Ishikawa (cell line): ENCODE measurements at regions not wholly inside any gene's neighbourhood (a gene's known extent, or its start where the extent isn't known, plus 50 kb on each side); places are given as distances from the start of the nearest gene placed in this dataset.

Experiments
- CEBPB ChIP-seq: IDR thresholded peaks from 2 replicates; pipeline ENCODE4 v1.6.1; 2012
- CREB1 ChIP-seq: IDR thresholded peaks from 2 replicates; pipeline ENCODE4 v1.6.1; 2012; ENCODE audit warnings: low read depth
- EGR1 ChIP-seq: IDR thresholded peaks from 2 replicates; pipeline ENCODE4 v1.6.1; 2012
- EP300 ChIP-seq: IDR thresholded peaks from 2 replicates; pipeline ENCODE4 v1.6.1; 2012; ENCODE audit warnings: borderline replicate concordance
- FOXM1 ChIP-seq: IDR thresholded peaks from 2 replicates; pipeline ENCODE4 v1.6.1; 2012; ENCODE audit warnings: low read depth, borderline replicate concordance
- MAX ChIP-seq: IDR thresholded peaks from 2 replicates; pipeline ENCODE4 v1.6.1; 2012
- NFIC ChIP-seq: IDR thresholded peaks from 2 replicates; pipeline ENCODE4 v1.6.1; 2012
- RAD21 ChIP-seq: IDR thresholded peaks from 2 replicates; pipeline ENCODE4 v1.6.1; 2012; ENCODE audit warnings: low read depth
- REST ChIP-seq: IDR thresholded peaks from 2 replicates; pipeline ENCODE4 v1.6.1; 2012; ENCODE audit warnings: low read depth, mild to moderate bottlenecking
- TAF1 ChIP-seq: IDR thresholded peaks from 2 replicates; pipeline ENCODE4 v1.6.1; 2012; ENCODE audit warnings: low read depth, mild to moderate bottlenecking
- TCF12 ChIP-seq: IDR thresholded peaks from 2 replicates; pipeline ENCODE4 v1.6.1; 2012; ENCODE audit warnings: low read depth
- TEAD4 ChIP-seq: IDR thresholded peaks from 2 replicates; pipeline ENCODE4 v1.6.1; 2012
- USF1 ChIP-seq: IDR thresholded peaks from 2 replicates; pipeline ENCODE4 v1.6.1; 2012
- YY1 ChIP-seq: IDR thresholded peaks from 2 replicates; pipeline ENCODE4 v1.6.1; 2012; ENCODE audit warnings: low read depth
- ZBTB7A ChIP-seq: IDR thresholded peaks from 2 replicates; pipeline ENCODE4 v1.6.1; 2012; ENCODE audit warnings: low read depth

GRCh38 chr14:43155258-43155657, 1351.8 kb downstream of the FSCB start:
- TF ChIP-seq USF1, result no peak
- TF ChIP-seq RAD21, result no peak
- TF ChIP-seq EGR1, result no peak
- no peak for TF ChIP-seq REST
- no peak for TF ChIP-seq CREB1
- no peak for TF ChIP-seq ZBTB7A
- TF ChIP-seq TCF12, result no peak
- no peak for TF ChIP-seq MAX
- TF ChIP-seq EP300, result no peak
- no peak for TF ChIP-seq YY1
- no peak for TF ChIP-seq FOXM1

GRCh38 chr14:43147485-43147884, 1359.6 kb downstream of the FSCB start:
- no peak for TF ChIP-seq REST
- TF ChIP-seq RAD21, result no peak
- TF ChIP-seq ZBTB7A, result no peak
- TF ChIP-seq CEBPB, result peak; percentile 46; the same call in 1 of the 2 replicates
- TF ChIP-seq USF1, result no peak

GRCh38 chr14:43145361-43145760, 1361.7 kb downstream of the FSCB start:
- no peak for TF ChIP-seq REST
- TF ChIP-seq FOXM1, result no peak
- no peak for TF ChIP-seq NFIC
- TF ChIP-seq YY1, result no peak
- no peak for TF ChIP-seq TAF1
- no peak for TF ChIP-seq RAD21
- no peak for TF ChIP-seq CREB1
- TF ChIP-seq MAX, result no peak
- TF ChIP-seq TCF12, result no peak
- no peak for TF ChIP-seq USF1
- no peak for TF ChIP-seq EP300
- no peak for TF ChIP-seq CEBPB
- TF ChIP-seq TEAD4, result no peak
- TF ChIP-seq EGR1, result no peak
- TF ChIP-seq ZBTB7A, result no peak

GRCh38 chr14:43143106-43143505, 1364.0 kb downstream of the FSCB start:
- TF ChIP-seq CEBPB (no peak), EGR1 (no peak), NFIC (no peak), FOXM1 (no peak), USF1 (no peak), TCF12 (no peak), TAF1 (no peak), MAX (no peak)
